OCI-LY7 (cell line): ENCODE measurements at regions not wholly inside any gene's neighbourhood (a gene's known extent, or its start where the extent isn't known, plus 50 kb on each side); places are given as distances from the start of the nearest gene placed in this dataset.

Experiments
- BruUV-seq: library from RNA; stranded (reverse); fragments of 400-500 nt; replicated peaks from 2 replicates; lab custom pipeline; 2021; lab: Mats Ljungman, UMichigan
- CTCF ChIA-PET: fragments of 300-600 bp; sonication (Branson Sonifier 250); formaldehyde crosslinking; loops from one replicate; lab custom pipeline; 2022; ENCODE audit warnings: antibody characterized with exemption; ENCODE audit not compliant: unreplicated experiment; lab: Charles Lee
- POLR2A ChIA-PET: fragments of 300-600 bp; sonication (Branson Sonifier 250); formaldehyde crosslinking; loops from one replicate; lab custom pipeline; 2022; ENCODE audit warnings: antibody characterized with exemption; lab: Charles Lee
- DNase-seq: peaks from one replicate; pipeline ENCODE4 v3.0.0-alpha.2; 2015; ENCODE audit warnings: low spot score
- H2AFZ ChIP-seq: fragments of 200-600 bp; sonication (generic), shearing (Covaris generic); 2 replicates; pipeline ENCODE4 v1.6.1; 2014; ENCODE audit warnings: mild to moderate bottlenecking, antibody characterized with exemption, low read length, moderate library complexity
- H3K27ac ChIP-seq: fragments of 200-600 bp; sonication (generic); 2 replicates; pipeline ENCODE4 v1.5.1; 2014; ENCODE audit warnings: mixed run types, low read depth, mild to moderate bottlenecking, moderate library complexity, low read length, inconsistent platforms; ENCODE audit not compliant: poor library complexity, severe bottlenecking
- H3K36me3 ChIP-seq: fragments of 200-600 bp; sonication (generic); 2 replicates; pipeline ENCODE4 v1.6.1; 2014; ENCODE audit warnings: mild to moderate bottlenecking, antibody characterized with exemption, low read length, moderate library complexity, mixed read lengths; ENCODE audit not compliant: insufficient read depth
- H3K4me1 ChIP-seq: fragments of 200-600 bp; sonication (generic); 2 replicates; pipeline ENCODE4 v1.5.1; 2014; ENCODE audit warnings: mild to moderate bottlenecking, low read length; ENCODE audit not compliant: insufficient read depth, poor library complexity, severe bottlenecking
- H3K4me2 ChIP-seq: fragments of 200-600 bp; sonication (generic); 2 replicates; pipeline ENCODE4 v1.6.1; 2014; ENCODE audit warnings: mild to moderate bottlenecking, low read length
- H3K4me3 ChIP-seq: fragments of 200-600 bp; sonication (generic); 2 replicates; pipeline ENCODE4 v1.5.1; 2014; ENCODE audit warnings: mild to moderate bottlenecking, low read depth, low read length; ENCODE audit not compliant: poor library complexity, severe bottlenecking
- H3K79me2 ChIP-seq: fragments of 200-600 bp; sonication (generic); 2 replicates; pipeline ENCODE4 v1.6.1; 2016; ENCODE audit warnings: low read depth, mild to moderate bottlenecking, low read length, moderate library complexity, mixed read lengths; ENCODE audit not compliant: insufficient read depth
- H3K9me2 ChIP-seq: fragments of 200-600 bp; sonication (generic); 2 replicates; pipeline ENCODE4 v1.6.1; 2016; ENCODE audit warnings: mild to moderate bottlenecking, low read length, mixed read lengths; ENCODE audit not compliant: insufficient read depth
- H3K9me3 ChIP-seq: fragments of 200-600 bp; sonication (generic); 2 replicates; pipeline ENCODE4 v1.6.1; 2014; ENCODE audit warnings: mild to moderate bottlenecking, mixed run types, low read length, mixed read lengths
- H4K20me1 ChIP-seq: fragments of 200-600 bp; sonication (generic); 2 replicates; pipeline ENCODE4 v1.6.1; 2014; ENCODE audit warnings: mild to moderate bottlenecking, antibody characterized with exemption, low read length, moderate library complexity, mixed read lengths; ENCODE audit not compliant: insufficient read depth
- CTCF ChIP-seq: fragments of 200-600 bp; sonication (generic); conservative IDR thresholded peaks from 2 replicates; pipeline ENCODE4 v1.5.1; 2014; ENCODE audit warnings: mild to moderate bottlenecking, antibody characterized with exemption, low read length, moderate library complexity, mixed read lengths
- EZH2phosphoT487 ChIP-seq: fragments of 200-600 bp; sonication (generic); IDR thresholded peaks from 2 replicates; pipeline ENCODE4 v1.6.1; 2018; ENCODE audit warnings: low read depth, borderline replicate concordance, mild to moderate bottlenecking, mixed run types, antibody characterized with exemption, low read length, moderate library complexity, mixed read lengths
- intact Hi-C: fragments of 100-400 bp; cut with micrococcal nuclease; formaldehyde crosslinking; loops from one replicate; pipeline ENCODE4 v1.10.0; 2022; ENCODE audit not compliant: unreplicated experiment

GRCh38 chr4:173765751-173766150 lies 235.7 kb upstream of the HAND2 start:
- Histone ChIP-seq H2AFZ (no peak overlapping the region), H3K9me2 (no peaks in the 10 kb centered on the region), H3K27ac (no peak overlapping the region), H3K4me2 (no peak overlapping the region), H3K36me3 (no peaks in the 10 kb centered on the region), H3K4me1 (no peaks in the 10 kb centered on the region), H4K20me1 (no peaks in the 10 kb centered on the region), H3K4me3 (no peak overlapping the region), H3K79me2 (no peaks in the 10 kb centered on the region), H3K9me3 (no peaks in the 10 kb centered on the region)
- TF ChIP-seq EZH2phosphoT487 (no peak), CTCF (no peak)
- CTCF ChIA-PET = no interaction called here
- no peak for DNase-seq
- intact Hi-C loops = no loop called here
- POLR2A ChIA-PET = interaction anchor here (0.5 to 0.7 kb wide), 2 partner anchors 53 to 86 kb away, joined by 5 read pairs; no protein-coding TSS in a partner anchor
- BruUV-seq = no TSS peak

GRCh38 chr4:173763389-173763788 lies 233.4 kb upstream of the HAND2 start:
- intact Hi-C loops = no loop called here
- Histone ChIP-seq H4K20me1 (no peaks in the 10 kb centered on the region), H2AFZ (no peak overlapping the region), H3K4me3 (no peak overlapping the region), H3K9me2 (no peaks in the 10 kb centered on the region), H3K4me2 (no peak overlapping the region), H3K36me3 (no peaks in the 10 kb centered on the region), H3K27ac (no peak overlapping the region), H3K4me1 (no peaks in the 10 kb centered on the region), H3K79me2 (no peaks in the 10 kb centered on the region), H3K9me3 (no peaks in the 10 kb centered on the region)
- TF ChIP-seq CTCF (no peak), EZH2phosphoT487 (no peak)
- ChIA-PET POLR2A (interaction anchor here (1.5 kb wide), 1 partner anchor 15 kb away, joined by 4 read pairs; no protein-coding TSS in a partner anchor), CTCF (no interaction called here)
- no TSS peak for BruUV-seq
- DNase-seq = no peak

GRCh38 chr4:173761938-173762337 lies 231.9 kb upstream of the HAND2 start:
- no peak overlapping the region for H3K4me2 ChIP-seq
- H2AFZ ChIP-seq = no peak overlapping the region
- H3K4me1 ChIP-seq = no peaks in the 10 kb centered on the region
- no peak overlapping the region for H3K27ac ChIP-seq
- intact Hi-C loops = no loop called here
- DNase-seq = no peak
- CTCF ChIA-PET = no interaction called here
- no peaks in the 10 kb centered on the region for H4K20me1 ChIP-seq
- no peaks in the 10 kb centered on the region for H3K36me3 ChIP-seq
- H3K4me3 ChIP-seq = no peak overlapping the region
- BruUV-seq = no TSS peak
- TF ChIP-seq CTCF (no peak), EZH2phosphoT487 (no peak)
- POLR2A ChIA-PET = no interaction called here
- H3K79me2 ChIP-seq = no peaks in the 10 kb centered on the region
- no peaks in the 10 kb centered on the region for H3K9me3 ChIP-seq
- no peaks in the 10 kb centered on the region for H3K9me2 ChIP-seq
